WTC11 (cell line): ENCODE measurements at regions not wholly inside any gene's neighbourhood (a gene's known extent, or its start where the extent isn't known, plus 50 kb on each side); places are given as distances from the start of the nearest gene placed in this dataset.
A peak's percentile ranks its signal among the peaks of the same experiment; 100 is the strongest.

Experiments
- ATAC-seq: fragments of 200-7000 bp; cut with Tn5 transposase; 2 replicates; pipeline ENCODE4 v1.10.0; 2021; ENCODE audit warnings: mild to moderate bottlenecking, moderate library complexity
- CTCF ChIA-PET: fragments of 300-600 bp; sonication (Branson Sonifier 250); formaldehyde crosslinking; loops from one replicate; lab custom pipeline; 2021; ENCODE audit warnings: antibody characterized with exemption; lab: Charles Lee
- POLR2A ChIA-PET: fragments of 350-600 bp; sonication (Branson Sonifier 250); formaldehyde crosslinking; loops from one replicate; lab custom pipeline; 2021; ENCODE audit warnings: antibody characterized with exemption; lab: Charles Lee
- DNase-seq: peaks from one replicate; pipeline ENCODE4 v3.0.0; 2021; ENCODE audit warnings: low spot score
- H3K27ac Mint-ChIP-seq: 2 replicates; pipeline ENCODE4 v1.8.0; 2021; ENCODE audit warnings: mixed read lengths
- H3K27me3 Mint-ChIP-seq: 2 replicates; pipeline ENCODE4 v1.8.0; 2021; ENCODE audit warnings: low read depth, mild to moderate bottlenecking, moderate library complexity, mixed read lengths
- H3K36me3 Mint-ChIP-seq: 2 replicates; pipeline ENCODE4 v1.8.0; 2021; ENCODE audit warnings: mixed read lengths
- H3K4me1 Mint-ChIP-seq: 2 replicates; pipeline ENCODE4 v1.8.0; 2022; ENCODE audit warnings: mixed read lengths
- H3K4me3 Mint-ChIP-seq: 2 replicates; pipeline ENCODE4 v1.8.0; 2021; ENCODE audit warnings: mild to moderate bottlenecking, moderate library complexity, mixed read lengths
- H3K9me3 Mint-ChIP-seq: 2 replicates; pipeline ENCODE4 v1.8.0; 2021; ENCODE audit warnings: mixed read lengths
- ATF1 ChIP-seq: sonication (generic); formaldehyde crosslinking; IDR thresholded peaks from 2 replicates; pipeline ENCODE4 v1.8.1; 2023; ENCODE audit warnings: mild to moderate bottlenecking, moderate library complexity, missing genetic modification reagents
- EMX1 ChIP-seq: fragments of 250-450 bp; sonication (Bioruptor Pico); IDR thresholded peaks from 2 replicates; pipeline ENCODE4 v1.8.0; 2021; ENCODE audit warnings: mild to moderate bottlenecking
- GABPB1 ChIP-seq: sonication (generic); formaldehyde crosslinking; IDR thresholded peaks from 2 replicates; pipeline ENCODE4 v1.8.1; 2023; ENCODE audit warnings: mild to moderate bottlenecking, missing genetic modification reagents
- MXD4 ChIP-seq: fragments of 250-450 bp; sonication (Bioruptor Pico); IDR thresholded peaks from 2 replicates; pipeline ENCODE4 v1.8.0; 2021; ENCODE audit warnings: mild to moderate bottlenecking, moderate library complexity, borderline replicate concordance
- NR2C2 ChIP-seq: sonication (generic); formaldehyde crosslinking; IDR thresholded peaks from 2 replicates; pipeline ENCODE4 v1.8.0; 2022; ENCODE audit warnings: mild to moderate bottlenecking, missing genetic modification reagents
- TEAD4 ChIP-seq: sonication (generic); formaldehyde crosslinking; IDR thresholded peaks from 2 replicates; pipeline ENCODE4 v1.8.0; 2022; ENCODE audit warnings: mild to moderate bottlenecking, missing genetic modification reagents
- TP53 ChIP-seq: sonication (generic); formaldehyde crosslinking; IDR thresholded peaks from 2 replicates; pipeline ENCODE4 v1.8.1; 2023; ENCODE audit warnings: mild to moderate bottlenecking, missing genetic modification reagents
- ZNF263 ChIP-seq: sonication (generic); formaldehyde crosslinking; IDR thresholded peaks from 2 replicates; pipeline ENCODE4 v1.8.1; 2022; ENCODE audit warnings: low read depth, mild to moderate bottlenecking, moderate library complexity, missing genetic modification reagents
- ZNF317 ChIP-seq: sonication (generic); formaldehyde crosslinking; IDR thresholded peaks from 2 replicates; pipeline ENCODE4 v1.8.1; 2023; ENCODE audit warnings: low read depth, mild to moderate bottlenecking, moderate library complexity, missing genetic modification reagents, borderline replicate concordance
- ZNF423 ChIP-seq: fragments of 250-450 bp; sonication (Bioruptor Pico); IDR thresholded peaks from 2 replicates; pipeline ENCODE4 v2.1.2; 2022; ENCODE audit warnings: mild to moderate bottlenecking, moderate library complexity
- TF ChIP-seq, protein P1 (sequence below): sonication (generic); formaldehyde crosslinking; IDR thresholded peaks from 2 replicates; pipeline ENCODE4 v1.8.0; 2022; ENCODE audit warnings: missing genetic modification reagents
- TF ChIP-seq, protein P2 (sequence below): sonication (generic); formaldehyde crosslinking; IDR thresholded peaks from 2 replicates; pipeline ENCODE4 v1.8.1; 2022; ENCODE audit warnings: mild to moderate bottlenecking, moderate library complexity, missing genetic modification reagents
- TF ChIP-seq, protein P3 (sequence below): sonication (generic); formaldehyde crosslinking; IDR thresholded peaks from 2 replicates; pipeline ENCODE4 v1.8.1; 2022; ENCODE audit warnings: mild to moderate bottlenecking, missing genetic modification reagents, moderate library complexity, borderline replicate concordance
- TF ChIP-seq, protein P4 (sequence below): sonication (generic); formaldehyde crosslinking; conservative IDR thresholded peaks from 2 replicates; pipeline ENCODE4 v1.8.1; 2023; ENCODE audit warnings: mild to moderate bottlenecking, low read depth, missing genetic modification reagents, moderate library complexity
- TF ChIP-seq, protein P5 (sequence below): sonication (generic); formaldehyde crosslinking; IDR thresholded peaks from 2 replicates; pipeline ENCODE4 v1.8.1; 2023; ENCODE audit warnings: mild to moderate bottlenecking, missing genetic modification reagents, moderate library complexity
- TF ChIP-seq, protein P6 (sequence below): fragments of 250-450 bp; sonication (Bioruptor Pico); IDR thresholded peaks from 2 replicates; pipeline ENCODE4 v1.9.0; 2021; ENCODE audit warnings: mild to moderate bottlenecking

DNA sequence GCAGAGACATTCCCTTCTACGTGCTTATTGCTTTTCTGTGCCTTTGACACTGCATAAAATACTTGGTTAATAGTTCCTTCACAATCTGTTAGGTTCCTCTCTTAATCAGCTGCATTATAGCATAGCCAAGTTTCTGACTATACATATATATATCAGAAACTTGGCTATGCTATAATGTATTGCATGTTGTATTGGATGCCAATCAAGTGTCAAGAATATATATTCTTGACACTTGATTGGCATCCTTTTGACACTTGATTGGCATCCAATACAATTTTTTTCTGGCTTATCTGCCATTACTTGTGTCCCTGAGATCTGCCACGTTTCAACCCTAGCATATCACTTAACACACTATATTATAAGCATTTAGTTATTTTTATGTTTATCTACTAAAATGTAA is 949.7 kb upstream of the TENM4 start (continued):
- TF ChIP-seq, protein P1, sequence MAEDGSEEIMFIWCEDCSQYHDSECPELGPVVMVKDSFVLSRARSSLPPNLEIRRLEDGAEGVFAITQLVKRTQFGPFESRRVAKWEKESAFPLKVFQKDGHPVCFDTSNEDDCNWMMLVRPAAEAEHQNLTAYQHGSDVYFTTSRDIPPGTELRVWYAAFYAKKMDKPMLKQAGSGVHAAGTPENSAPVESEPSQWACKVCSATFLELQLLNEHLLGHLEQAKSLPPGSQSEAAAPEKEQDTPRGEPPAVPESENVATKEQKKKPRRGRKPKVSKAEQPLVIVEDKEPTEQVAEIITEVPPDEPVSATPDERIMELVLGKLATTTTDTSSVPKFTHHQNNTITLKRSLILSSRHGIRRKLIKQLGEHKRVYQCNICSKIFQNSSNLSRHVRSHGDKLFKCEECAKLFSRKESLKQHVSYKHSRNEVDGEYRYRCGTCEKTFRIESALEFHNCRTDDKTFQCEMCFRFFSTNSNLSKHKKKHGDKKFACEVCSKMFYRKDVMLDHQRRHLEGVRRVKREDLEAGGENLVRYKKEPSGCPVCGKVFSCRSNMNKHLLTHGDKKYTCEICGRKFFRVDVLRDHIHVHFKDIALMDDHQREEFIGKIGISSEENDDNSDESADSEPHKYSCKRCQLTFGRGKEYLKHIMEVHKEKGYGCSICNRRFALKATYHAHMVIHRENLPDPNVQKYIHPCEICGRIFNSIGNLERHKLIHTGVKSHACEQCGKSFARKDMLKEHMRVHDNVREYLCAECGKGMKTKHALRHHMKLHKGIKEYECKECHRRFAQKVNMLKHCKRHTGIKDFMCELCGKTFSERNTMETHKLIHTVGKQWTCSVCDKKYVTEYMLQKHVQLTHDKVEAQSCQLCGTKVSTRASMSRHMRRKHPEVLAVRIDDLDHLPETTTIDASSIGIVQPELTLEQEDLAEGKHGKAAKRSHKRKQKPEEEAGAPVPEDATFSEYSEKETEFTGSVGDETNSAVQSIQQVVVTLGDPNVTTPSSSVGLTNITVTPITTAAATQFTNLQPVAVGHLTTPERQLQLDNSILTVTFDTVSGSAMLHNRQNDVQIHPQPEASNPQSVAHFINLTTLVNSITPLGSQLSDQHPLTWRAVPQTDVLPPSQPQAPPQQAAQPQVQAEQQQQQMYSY (CRISPR knock-in tag): no peak
- TF ChIP-seq ZNF317 (CRISPR knock-in tag) (no peak), ZNF263 (no peak)
- TF ChIP-seq, protein P2, sequence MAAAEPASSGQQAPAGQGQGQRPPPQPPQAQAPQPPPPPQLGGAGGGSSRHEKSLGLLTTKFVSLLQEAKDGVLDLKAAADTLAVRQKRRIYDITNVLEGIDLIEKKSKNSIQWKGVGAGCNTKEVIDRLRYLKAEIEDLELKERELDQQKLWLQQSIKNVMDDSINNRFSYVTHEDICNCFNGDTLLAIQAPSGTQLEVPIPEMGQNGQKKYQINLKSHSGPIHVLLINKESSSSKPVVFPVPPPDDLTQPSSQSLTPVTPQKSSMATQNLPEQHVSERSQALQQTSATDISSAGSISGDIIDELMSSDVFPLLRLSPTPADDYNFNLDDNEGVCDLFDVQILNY (CRISPR knock-in tag): no peak

DNA sequence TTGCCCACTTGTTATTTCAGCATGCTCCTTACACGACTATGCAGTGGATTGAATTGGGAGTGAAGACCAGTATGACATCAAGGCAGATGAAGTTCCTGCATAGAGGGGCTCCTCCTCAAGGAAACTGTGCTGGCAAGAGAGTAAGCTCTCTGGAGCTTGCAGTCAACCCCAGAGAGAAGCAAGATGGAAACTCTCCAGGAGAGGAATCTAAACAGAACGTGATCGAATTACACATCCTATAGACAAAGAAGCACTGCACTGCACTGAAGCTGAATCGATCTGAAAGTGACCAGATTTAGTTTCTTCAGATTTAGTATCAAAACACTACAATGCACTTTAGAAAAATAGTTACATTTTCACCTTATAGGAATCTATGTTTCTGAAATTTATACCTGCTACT is 947.7 kb upstream of the TENM4 start:
- Mint-ChIP-seq H3K27me3 (peaks cover 6% of the 10 kb centered on the region), H3K36me3 (no peaks in the 10 kb centered on the region), H3K4me1 (peaks cover 18% of the 10 kb centered on the region), H3K27ac (no peak overlapping the region), H3K9me3 (no peaks in the 10 kb centered on the region), H3K4me3 (no peak overlapping the region)
- POLR2A ChIA-PET: interaction anchor here (0.6 kb wide), 1 partner anchor 103 kb away, joined by 5 read pairs; no protein-coding TSS in a partner anchor
- ATAC-seq (peak; percentile 62), DNase-seq (no peak)
- TF ChIP-seq, protein P3, sequence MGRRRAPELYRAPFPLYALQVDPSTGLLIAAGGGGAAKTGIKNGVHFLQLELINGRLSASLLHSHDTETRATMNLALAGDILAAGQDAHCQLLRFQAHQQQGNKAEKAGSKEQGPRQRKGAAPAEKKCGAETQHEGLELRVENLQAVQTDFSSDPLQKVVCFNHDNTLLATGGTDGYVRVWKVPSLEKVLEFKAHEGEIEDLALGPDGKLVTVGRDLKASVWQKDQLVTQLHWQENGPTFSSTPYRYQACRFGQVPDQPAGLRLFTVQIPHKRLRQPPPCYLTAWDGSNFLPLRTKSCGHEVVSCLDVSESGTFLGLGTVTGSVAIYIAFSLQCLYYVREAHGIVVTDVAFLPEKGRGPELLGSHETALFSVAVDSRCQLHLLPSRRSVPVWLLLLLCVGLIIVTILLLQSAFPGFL: no peak
- TF ChIP-seq MXD4: no peak
- CTCF ChIA-PET: no interaction called here

DNA sequence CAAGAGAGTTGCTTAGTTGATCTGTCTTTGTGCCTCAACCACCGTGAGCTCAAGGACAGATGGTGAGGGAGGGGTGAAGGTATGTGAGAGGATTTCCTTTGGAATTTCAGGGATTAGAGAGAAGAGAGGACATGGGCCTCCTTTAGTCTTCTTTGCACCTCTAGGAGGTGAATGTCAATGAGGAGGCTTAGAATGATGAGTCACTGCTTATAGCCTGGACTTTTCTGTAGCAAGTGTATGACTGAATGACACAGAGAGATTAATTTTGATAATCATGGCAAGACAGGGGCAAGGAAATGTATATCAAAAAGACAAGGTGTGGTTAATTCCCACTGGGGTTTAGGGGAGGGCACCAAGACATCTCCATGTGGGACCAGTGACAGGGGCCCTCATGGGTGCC is 947.3 kb upstream of the TENM4 start:
- H3K27ac Mint-ChIP-seq: no peak overlapping the region
- H3K9me3 Mint-ChIP-seq: no peaks in the 10 kb centered on the region
- ChIA-PET POLR2A (no interaction called here), CTCF (no interaction called here)
- peak; percentile 41; the same call in 1 of the 2 replicates for ATAC-seq
- H3K4me1 Mint-ChIP-seq: peaks cover 19% of the 10 kb centered on the region
- no peak overlapping the region for H3K4me3 Mint-ChIP-seq
- no peaks in the 10 kb centered on the region for H3K36me3 Mint-ChIP-seq
- peaks cover 10% of the 10 kb centered on the region for H3K27me3 Mint-ChIP-seq
- DNase-seq: no peak
- no peak for TF ChIP-seq TEAD4 (CRISPR knock-in tag)
- no peak for TF ChIP-seq EMX1 (CRISPR knock-in tag)
- no peak for TF ChIP-seq ZNF423 (CRISPR knock-in tag)
- TF ChIP-seq MXD4: no peak
- TF ChIP-seq, protein P4, sequence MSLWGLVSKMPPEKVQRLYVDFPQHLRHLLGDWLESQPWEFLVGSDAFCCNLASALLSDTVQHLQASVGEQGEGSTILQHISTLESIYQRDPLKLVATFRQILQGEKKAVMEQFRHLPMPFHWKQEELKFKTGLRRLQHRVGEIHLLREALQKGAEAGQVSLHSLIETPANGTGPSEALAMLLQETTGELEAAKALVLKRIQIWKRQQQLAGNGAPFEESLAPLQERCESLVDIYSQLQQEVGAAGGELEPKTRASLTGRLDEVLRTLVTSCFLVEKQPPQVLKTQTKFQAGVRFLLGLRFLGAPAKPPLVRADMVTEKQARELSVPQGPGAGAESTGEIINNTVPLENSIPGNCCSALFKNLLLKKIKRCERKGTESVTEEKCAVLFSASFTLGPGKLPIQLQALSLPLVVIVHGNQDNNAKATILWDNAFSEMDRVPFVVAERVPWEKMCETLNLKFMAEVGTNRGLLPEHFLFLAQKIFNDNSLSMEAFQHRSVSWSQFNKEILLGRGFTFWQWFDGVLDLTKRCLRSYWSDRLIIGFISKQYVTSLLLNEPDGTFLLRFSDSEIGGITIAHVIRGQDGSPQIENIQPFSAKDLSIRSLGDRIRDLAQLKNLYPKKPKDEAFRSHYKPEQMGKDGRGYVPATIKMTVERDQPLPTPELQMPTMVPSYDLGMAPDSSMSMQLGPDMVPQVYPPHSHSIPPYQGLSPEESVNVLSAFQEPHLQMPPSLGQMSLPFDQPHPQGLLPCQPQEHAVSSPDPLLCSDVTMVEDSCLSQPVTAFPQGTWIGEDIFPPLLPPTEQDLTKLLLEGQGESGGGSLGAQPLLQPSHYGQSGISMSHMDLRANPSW (CRISPR knock-in tag): no peak
- TF ChIP-seq, protein P3: no peak
- no peak for TF ChIP-seq ATF1 (CRISPR knock-in tag)
- no peak for TF ChIP-seq NR2C2
- no peak for TF ChIP-seq TP53 (CRISPR knock-in tag)
- TF ChIP-seq GABPB1: no peak
- TF ChIP-seq, protein P1 (CRISPR knock-in tag): no peak
- TF ChIP-seq, protein P5, sequence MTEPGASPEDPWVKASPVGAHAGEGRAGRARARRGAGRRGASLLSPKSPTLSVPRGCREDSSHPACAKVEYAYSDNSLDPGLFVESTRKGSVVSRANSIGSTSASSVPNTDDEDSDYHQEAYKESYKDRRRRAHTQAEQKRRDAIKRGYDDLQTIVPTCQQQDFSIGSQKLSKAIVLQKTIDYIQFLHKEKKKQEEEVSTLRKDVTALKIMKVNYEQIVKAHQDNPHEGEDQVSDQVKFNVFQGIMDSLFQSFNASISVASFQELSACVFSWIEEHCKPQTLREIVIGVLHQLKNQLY (CRISPR knock-in tag): no peak
- TF ChIP-seq, protein P6, sequence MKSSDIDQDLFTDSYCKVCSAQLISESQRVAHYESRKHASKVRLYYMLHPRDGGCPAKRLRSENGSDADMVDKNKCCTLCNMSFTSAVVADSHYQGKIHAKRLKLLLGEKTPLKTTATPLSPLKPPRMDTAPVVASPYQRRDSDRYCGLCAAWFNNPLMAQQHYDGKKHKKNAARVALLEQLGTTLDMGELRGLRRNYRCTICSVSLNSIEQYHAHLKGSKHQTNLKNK (CRISPR knock-in tag): no peak
